DND-41 (cell line): ENCODE measurements at regions not wholly inside any gene's neighbourhood (a gene's known extent, or its start where the extent isn't known, plus 50 kb on each side); places are given as distances from the start of the nearest gene placed in this dataset.

Source experiments
- ATAC-seq: fragments of 200-7000 bp; cut with Tn5 transposase; 3 replicates; pipeline ENCODE4 v1.9.1; 2021; ENCODE audit warnings: low read depth; ENCODE audit not compliant: insufficient read depth
- DNase-seq: peaks from one replicate; pipeline ENCODE4 v3.0.0-alpha.2; 2020
- H2AFZ ChIP-seq: 2 replicates; pipeline ENCODE4 v1.6.0; 2012; ENCODE audit warnings: low read depth, low read length
- H3K27ac ChIP-seq: 2 replicates; pipeline ENCODE4 v1.5.1; 2012; ENCODE audit warnings: low read length, inconsistent platforms
- H3K27me3 ChIP-seq: fragments of 200-600 bp; sonication (generic); 2 replicates; pipeline ENCODE4 v1.6.0; 2012; ENCODE audit warnings: low read length, mild to moderate bottlenecking, inconsistent platforms; ENCODE audit not compliant: insufficient read depth, poor library complexity
- H3K36me3 ChIP-seq: 2 replicates; pipeline ENCODE4 v1.5.1; 2012; ENCODE audit warnings: low read length, inconsistent platforms; ENCODE audit not compliant: insufficient read depth
- H3K4me1 ChIP-seq: 2 replicates; pipeline ENCODE4 v1.5.1; 2012; ENCODE audit warnings: mild to moderate bottlenecking, low read length; ENCODE audit not compliant: insufficient read depth
- H3K4me2 ChIP-seq: 2 replicates; pipeline ENCODE4 v1.6.0; 2012; ENCODE audit warnings: mild to moderate bottlenecking, moderate library complexity, low read length, inconsistent platforms; ENCODE audit not compliant: insufficient read depth
- H3K4me3 ChIP-seq, 2 experiments: fragments of 200-600 bp in 1 of 2; shearing (Covaris generic) in 1 of 2; 2 replicates each; pipeline ENCODE4 v1.5.1; 2012 to 2016; ENCODE audit warnings: inconsistent platforms in 2 of 2, low read length in 2 of 2, mild to moderate bottlenecking in 2 of 2, low read depth in 1 of 2, moderate library complexity in 1 of 2
- H3K79me2 ChIP-seq: 2 replicates; pipeline ENCODE4 v1.6.0; 2012; ENCODE audit warnings: low read length, inconsistent platforms; ENCODE audit not compliant: insufficient read depth
- H3K9ac ChIP-seq: 2 replicates; pipeline ENCODE4 v1.6.0; 2012; ENCODE audit warnings: low read depth, mild to moderate bottlenecking, inconsistent platforms, low read length, moderate library complexity
- H3K9me3 ChIP-seq: 2 replicates; pipeline ENCODE4 v1.5.1; 2012; ENCODE audit warnings: low read length, moderate library complexity, mild to moderate bottlenecking, inconsistent platforms; ENCODE audit not compliant: insufficient read depth, severe bottlenecking
- H4K20me1 ChIP-seq: 2 replicates; pipeline ENCODE4 v1.6.0; 2012; ENCODE audit warnings: low read length; ENCODE audit not compliant: insufficient read depth
- CTCF ChIP-seq: IDR thresholded peaks from 2 replicates; pipeline ENCODE4 v1.5.1; 2012; ENCODE audit warnings: borderline replicate concordance, low read length, moderate library complexity, mild to moderate bottlenecking; ENCODE audit not compliant: poor library complexity, severe bottlenecking; ENCODE audit errors: extremely low read depth
- EZH2 ChIP-seq: IDR thresholded peaks from 3 replicates; pipeline ENCODE4 v1.6.1; 2012; ENCODE audit warnings: borderline replicate concordance, low read depth, mild to moderate bottlenecking, moderate library complexity, low read length, inconsistent platforms; ENCODE audit not compliant: severe bottlenecking

GRCh38 chr2:215619989-215620388 lies 184.1 kb upstream of the FN1 start:
- no peak for TF ChIP-seq CTCF
- Histone ChIP-seq H2AFZ (no peak overlapping the region), H3K9me3 (no peaks in the 10 kb centered on the region), H3K4me3 (no peak overlapping the region), H3K36me3 (no peaks in the 10 kb centered on the region), H3K79me2 (no peaks in the 10 kb centered on the region), H3K4me1 (no peaks in the 10 kb centered on the region), H4K20me1 (no peaks in the 10 kb centered on the region), H3K27me3 (no peaks in the 10 kb centered on the region), H3K27ac (no peak overlapping the region), H3K4me2 (no peak overlapping the region), H3K9ac (no peak overlapping the region)
- DNase-seq (no peak), ATAC-seq (no peak)

- Histone ChIP-seq H2AFZ (no peak overlapping the region), H4K20me1 (no peaks in the 10 kb centered on the region), H3K36me3 (no peaks in the 10 kb centered on the region), H3K9me3 (no peaks in the 10 kb centered on the region), H3K4me2 (no peak overlapping the region), H3K79me2 (no peaks in the 10 kb centered on the region), H3K4me1 (no peaks in the 10 kb centered on the region), H3K4me3 (no peak overlapping the region), H3K9ac (no peak overlapping the region), H3K27ac (no peak overlapping the region), H3K27me3 (no peaks in the 10 kb centered on the region)
- no peak for ATAC-seq
- no peak for DNase-seq
- TF ChIP-seq CTCF = no peak
- no peak for TF ChIP-seq EZH2
Measured at GRCh38 chr2:215619022-215619958, 183.4 kb upstream of the FN1 start.

- no peak overlapping the region for H3K9ac ChIP-seq
- ATAC-seq (no peak), DNase-seq (no peak)
- no peak overlapping the region for H3K27ac ChIP-seq
- no peaks in the 10 kb centered on the region for H3K27me3 ChIP-seq
- TF ChIP-seq CTCF (no peak), EZH2 (no peak)
- no peaks in the 10 kb centered on the region for H3K9me3 ChIP-seq
- H3K4me2 ChIP-seq = no peak overlapping the region
- H2AFZ ChIP-seq = no peak overlapping the region
- no peaks in the 10 kb centered on the region for H4K20me1 ChIP-seq
- H3K79me2 ChIP-seq = no peaks in the 10 kb centered on the region
- H3K36me3 ChIP-seq = no peaks in the 10 kb centered on the region
- H3K4me3 ChIP-seq = no peak overlapping the region
- no peaks in the 10 kb centered on the region for H3K4me1 ChIP-seq
Measured at GRCh38 chr2:215618145-215618544, 182.3 kb upstream of the FN1 start.
